ENCODE measurements at regions not wholly inside any gene's neighbourhood (a gene's known extent, or its start where the extent isn't known, plus 50 kb on each side); places are given as distances from the start of the nearest gene placed in this dataset.
A peak's percentile ranks its signal among the peaks of the same experiment; 100 is the strongest.
"Not testable (repeated sequence)": the region's sequence is repeated elsewhere in the genome, so short reads cannot be mapped to it uniquely, and the experiment has no call there.

DNA sequence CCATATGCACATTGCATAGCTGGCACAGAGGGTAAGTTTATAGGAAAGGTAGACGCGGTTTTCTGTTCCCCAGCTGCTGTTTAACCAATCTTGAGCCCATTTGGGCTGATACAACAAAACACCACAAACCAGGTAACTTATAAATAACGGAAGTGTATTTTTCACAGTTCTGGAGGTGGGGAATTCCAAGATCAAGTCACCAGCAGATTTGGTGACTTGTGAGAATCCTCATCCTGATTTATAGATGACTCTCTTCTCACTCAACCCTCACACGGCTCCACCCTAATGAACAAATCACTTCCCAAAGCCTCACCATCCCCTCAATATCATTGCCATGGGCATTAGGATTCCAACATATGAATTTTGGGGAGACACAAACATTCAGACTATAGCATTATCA is 694.4 kb upstream of the NR2F2 start:
- no peak for DNase-seq

DNA sequence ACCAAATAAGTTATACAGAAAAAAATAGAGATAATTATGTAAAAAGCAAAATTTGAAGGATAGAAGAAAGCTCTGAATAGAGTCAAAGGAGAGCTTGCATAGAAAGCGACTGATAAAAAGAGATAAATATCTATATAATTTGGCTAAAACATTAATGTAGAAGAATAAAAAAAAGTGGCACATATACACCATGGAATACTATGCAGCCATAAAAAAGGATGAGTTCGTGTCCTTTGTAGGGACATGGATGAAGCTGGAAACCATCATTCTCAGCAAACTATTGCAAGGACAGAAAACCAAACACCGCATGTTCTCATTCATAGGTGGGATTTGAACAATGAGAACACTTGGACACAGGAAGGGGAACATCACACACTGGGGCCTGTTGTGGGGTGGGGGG is 693.3 kb upstream of the NR2F2 start:
- not testable (repeated sequence) for DNase-seq

DNA sequence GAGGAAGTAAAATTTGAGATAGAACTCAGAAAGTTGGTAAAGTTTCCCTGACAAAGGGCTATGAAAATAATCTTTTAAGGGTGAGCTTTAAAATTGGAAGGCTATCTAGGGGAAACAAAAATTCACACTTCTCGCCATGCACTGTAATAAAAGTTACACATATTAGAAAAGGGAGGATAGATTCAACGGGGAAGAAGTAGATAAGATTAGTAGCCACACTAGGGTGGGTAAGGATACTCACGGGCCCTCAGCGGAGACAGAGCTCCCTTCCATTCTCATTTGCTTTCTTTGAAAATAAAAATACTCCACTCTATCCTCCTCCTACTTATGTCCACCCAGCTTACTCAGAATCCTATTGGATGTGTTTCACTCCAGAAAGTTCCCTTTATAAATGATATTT is 691.3 kb upstream of the NR2F2 start:
- no peak for DNase-seq

DNA sequence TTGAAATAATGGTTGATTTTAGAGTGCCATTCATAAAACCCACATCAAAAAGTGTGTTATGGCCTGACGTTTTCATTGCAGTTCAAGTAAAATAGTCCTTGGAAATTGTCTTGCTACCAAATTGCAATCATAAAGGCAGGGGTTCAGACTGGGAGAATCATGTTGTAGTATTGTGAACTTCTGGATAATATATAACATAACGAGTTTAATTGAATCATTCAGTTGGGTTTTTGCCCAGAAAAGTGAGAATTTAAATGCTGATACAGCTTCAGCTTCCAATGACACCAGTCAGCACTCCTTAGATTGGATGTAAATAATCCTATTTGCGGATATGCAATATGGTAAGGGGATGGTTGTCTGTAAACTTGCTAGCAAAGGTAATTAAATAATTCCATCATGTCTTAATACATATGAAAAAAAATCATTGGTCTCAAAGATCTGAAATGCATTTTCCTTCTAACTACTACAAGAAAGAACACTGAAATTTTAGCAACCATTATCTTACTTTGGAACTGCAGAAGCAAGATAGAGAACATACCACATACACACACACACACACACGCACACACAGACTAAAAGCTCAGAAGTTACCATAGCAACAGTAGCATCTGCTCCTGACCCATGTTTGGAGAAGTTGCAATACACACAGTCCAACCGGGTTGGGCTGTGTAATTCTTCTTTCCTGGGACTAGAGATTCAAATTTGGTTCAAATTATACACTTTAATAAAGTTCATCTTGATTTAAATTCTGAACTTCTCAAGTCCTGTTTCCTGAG is 686.2 kb upstream of the NR2F2 start:
- no peak for DNase-seq

DNA sequence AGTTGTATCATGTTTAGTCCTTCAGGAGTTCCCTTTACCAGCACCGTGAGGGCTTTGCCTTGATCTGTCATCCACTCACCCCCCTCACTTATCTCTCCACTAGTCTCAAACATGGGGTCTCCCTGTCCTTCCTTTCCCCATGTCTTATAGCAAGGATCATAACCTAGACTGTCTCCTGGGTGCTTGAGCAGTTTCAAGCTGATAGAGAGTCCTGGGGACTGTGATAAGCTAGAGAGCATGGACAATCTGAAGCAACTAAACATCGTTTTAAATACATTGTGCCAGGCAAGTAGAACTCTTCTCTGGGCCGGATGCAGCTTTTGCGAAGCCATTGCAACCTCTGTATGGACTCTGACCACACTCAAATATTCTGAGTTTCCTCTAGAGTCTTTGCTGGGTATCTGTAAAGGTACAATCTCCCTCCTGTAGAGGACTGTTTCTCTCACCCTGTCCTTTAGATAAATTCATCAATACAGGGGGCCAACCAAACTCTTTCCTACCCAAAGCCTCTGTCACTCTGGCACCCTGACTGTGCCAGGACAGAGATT is 684.6 kb upstream of the NR2F2 start:
- no peak for DNase-seq

DNA sequence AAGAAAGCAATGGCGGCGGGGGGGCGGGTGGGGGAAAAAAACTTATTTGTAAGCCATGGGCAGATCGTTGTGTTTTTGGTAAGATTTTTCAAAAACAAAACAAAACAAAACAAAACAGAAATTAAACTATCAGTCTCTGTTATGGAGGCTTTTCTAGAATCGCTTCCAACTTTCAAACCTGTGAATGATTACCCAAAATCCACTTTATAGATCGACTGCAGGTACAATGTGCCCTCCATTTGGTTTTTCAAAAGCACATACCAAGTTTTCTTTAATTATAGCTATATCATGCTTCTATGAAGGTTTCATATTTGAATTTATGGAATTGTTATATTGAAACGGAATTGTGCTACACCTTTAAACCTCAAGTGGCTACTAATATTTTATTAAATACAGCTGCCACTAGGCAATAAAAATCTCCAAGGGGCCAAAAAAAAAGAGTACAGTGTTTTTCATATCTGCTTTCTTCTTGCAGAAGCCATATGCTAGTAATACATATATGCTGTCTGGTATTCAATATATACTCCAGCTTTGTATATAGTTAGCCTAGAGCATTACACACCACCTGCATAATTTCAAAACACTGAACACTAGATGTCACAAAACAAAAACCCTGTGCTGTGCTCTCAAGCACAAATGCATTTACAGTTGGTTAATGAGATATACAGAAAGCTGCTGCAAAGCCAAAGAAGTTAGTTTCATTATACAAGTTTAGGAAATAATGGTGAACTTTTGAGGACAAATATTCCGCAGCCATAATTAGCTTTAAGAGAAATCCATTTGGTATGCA is 683.8 kb upstream of the NR2F2 start:
- DNase-seq, result no peak

DNA sequence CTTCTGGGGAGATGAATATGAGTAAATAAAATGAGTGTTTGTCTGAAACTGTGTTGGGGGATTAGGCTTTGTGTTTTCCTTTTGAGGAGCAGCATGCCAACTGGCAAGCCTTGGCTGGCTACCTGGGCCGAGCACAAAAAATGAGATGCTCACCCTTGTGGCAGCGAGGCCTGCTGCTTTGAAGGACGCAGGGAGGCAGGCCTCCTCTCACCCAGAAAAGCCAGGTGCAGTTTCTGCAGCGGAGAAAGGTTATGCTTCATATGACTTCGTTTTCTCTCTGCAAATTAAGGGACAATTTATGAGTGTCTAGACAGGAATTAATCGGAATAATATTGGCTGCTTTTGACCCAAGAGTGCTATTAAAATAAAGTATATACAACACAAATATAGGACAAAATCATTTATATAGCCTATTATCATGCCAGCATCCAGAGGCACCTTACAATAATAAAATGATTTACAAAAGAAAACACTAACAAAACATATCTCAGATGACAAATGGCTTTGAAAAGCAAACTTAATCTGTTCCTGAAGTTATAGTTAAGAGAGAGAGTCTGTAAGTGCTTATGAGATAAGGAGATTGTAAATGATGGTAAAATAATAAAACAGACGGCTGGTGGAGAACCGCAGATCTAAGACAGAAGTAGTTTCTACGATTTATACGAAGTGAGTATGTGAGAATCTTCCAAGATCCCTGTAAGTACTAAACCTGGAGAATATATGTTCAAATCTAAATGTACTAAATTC is 682.8 kb upstream of the NR2F2 start:
- DNase-seq, result peak; percentile 35

DNA sequence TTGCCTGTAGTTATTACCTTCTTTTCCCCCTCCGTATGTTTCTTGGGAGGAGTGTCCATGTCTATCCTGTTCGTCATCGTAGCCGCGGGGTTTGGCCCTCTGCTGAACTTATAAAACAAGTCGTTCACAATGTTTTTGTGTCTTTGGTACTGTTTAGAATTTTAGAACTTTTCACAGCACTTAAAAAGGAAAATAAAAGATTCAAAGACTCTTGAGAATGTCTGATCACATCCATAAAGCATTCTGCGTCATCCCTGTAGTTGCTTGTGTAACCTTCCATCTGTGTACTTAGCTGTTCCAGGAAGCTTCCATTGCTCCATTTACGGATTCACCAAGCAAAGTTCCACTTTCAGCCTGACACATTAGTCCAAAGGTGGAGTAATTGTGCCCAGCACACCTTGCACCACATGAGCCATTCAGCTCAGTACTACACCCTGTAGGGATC is 677.1 kb upstream of the NR2F2 start:
- DNase-seq, result no peak

DNA sequence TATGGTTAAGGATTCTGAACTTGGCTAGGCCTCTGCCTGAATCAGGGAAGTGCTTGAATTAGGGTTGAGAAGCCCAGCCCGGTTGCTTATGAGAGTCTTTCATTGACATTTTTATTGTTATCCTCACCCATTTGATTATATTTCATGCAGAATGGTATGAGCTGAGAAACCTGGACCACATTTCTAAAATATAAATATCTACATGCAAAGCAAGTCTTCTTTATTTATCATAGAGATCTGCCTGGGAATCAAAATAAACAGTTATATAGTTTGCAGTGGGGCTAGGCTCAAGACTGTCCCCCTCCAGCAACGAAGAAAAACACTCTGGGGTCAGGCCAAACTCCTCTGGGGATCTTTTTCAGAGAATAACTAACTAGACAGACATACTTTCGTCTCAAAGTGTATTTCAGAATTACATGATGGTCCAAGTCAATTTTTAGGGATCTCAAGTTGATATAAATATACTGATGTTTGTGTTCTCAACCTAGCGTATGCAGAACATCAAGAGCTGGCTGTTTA is 675.4 kb upstream of the NR2F2 start:
- no peak for DNase-seq

DNA sequence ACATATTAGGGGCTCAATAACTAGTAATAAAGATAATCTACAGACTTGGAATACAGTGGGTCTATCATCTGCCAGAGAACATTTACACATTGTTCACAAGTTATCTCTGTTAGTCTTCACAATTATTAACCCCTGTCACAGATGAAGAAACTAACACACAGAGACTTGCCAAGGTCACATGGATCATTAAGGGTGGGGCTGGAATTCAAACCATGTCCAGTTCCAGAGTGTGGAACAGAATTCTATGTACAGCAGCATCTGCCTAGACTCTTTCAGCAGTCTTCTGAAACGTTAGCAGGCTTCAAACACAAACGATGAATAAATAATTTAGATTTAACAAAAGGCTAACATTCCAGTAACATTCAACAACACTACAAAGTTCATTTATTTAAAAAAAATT is 673.9 kb upstream of the NR2F2 start:
- DNase-seq, result no peak

DNA sequence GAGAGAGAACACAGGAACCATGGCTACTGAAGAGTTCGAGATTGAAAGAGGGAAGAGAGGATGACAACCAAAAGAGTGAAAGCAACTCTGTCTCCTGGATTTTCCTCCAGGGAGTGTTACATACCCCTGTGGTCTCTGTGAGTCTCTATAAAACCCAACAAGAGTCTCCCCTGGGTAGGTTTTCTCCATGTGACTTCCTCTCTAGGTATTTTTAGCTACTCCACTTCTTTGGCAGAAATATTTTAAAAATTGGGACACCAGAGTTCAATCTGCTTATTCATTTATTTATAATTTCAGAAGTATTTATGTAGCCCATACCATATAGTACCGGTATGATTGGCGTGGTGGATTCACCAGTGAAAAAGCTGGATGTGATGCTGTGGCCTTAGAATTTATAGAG is 671.7 kb upstream of the NR2F2 start:
- DNase-seq, result no peak

DNA sequence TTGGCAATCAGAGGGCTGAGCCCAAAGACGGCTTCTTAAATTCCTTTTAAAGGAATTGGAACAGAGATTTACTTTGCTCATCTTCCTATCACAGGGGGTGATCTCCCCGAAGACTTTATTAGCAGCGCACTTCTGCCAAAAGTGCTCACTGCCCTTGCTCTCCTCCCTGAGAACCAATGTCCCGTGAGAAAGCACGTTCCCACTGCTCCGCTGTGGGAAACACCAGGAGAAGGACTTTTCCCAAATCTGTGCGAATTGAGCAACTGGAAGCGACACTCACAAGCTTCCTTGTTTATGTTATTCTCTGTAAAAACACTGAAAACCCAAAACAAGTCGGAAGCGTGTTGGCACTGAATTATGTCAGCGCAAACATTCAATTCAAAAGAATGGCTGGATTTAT is 670.8 kb upstream of the NR2F2 start:
- DNase-seq, result no peak

DNA sequence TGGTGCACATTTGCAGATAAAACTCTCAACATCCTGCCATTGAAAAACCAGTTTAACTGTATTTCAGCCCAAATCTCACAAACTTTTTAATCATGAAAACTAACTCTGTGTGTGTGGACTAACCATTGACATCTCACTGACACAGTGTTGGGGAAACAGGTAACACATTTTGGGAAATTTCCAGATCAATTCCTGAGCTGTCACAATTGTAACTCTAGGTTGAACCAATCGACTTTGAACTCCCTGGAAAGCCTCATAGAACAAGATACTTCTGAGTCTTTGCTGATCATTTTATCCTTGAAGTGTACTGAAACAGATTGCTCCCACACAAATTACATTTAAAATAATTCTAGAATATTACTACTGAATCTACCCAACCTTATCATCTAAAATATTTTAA is 667.9 kb upstream of the NR2F2 start:
- no peak for DNase-seq

DNA sequence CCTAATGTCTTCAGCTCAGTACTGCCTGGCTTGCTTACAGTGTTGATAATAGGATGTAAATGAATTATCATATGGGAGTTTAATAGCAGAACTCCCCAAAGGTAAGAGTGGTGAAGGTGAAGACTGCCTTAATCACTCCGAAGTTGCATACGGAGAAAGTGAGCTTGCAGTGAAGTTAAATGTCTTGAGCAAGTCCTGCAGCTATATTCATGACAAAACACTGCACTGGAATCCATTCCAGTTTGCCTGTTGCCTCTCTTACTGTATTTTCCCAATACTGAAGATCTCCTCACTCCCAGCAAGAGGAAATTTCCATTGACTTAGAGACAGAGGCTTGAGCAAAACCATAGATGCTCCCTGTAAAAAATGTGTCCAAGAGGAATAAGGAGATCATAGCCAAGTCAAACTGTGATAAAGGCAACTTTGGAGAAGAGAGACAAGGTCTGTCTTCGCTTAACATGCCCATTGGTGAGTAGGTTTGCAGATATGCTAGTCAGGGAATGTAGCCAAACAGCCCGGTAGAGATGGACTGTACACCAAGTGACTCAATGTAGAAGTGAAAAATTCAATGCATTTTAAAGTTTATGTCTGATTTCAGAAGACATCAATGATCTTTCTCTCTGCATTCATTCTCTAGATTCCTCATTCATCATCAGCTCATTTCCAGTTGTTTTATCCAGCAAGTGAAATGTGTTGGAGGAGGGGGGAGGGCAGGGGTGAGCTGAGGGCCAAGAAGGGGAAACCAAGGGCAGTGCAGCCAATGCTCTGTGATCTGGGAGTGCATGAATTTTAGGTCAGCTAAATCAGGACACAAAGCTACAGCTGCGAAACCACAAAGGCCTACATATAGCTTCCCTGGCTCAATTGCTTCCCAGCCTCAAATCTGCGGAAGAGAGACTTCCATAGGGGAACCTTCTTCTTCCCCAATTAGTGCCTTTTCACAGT is 667.1 kb upstream of the NR2F2 start:
- DNase-seq, result no peak

DNA sequence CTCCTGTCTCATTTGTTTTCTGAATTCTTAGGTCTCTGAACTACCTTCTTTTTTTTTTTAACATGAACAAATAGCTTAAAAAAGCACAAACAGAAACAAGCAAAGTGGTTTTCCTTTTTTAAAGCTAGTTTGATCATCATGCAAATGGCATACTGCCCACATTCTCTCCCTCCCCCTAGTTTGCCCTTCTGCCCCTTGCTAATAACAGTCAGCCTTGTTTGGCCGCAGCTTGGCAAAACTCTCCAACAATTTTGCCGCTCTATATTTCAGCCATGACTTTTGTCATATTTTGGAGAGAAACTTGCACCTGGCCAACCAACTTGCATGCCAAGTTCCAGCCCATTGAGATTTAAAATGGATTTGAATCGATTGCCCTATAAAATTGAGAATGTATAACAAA is 666.0 kb upstream of the NR2F2 start:
- DNase-seq, result no peak

DNA sequence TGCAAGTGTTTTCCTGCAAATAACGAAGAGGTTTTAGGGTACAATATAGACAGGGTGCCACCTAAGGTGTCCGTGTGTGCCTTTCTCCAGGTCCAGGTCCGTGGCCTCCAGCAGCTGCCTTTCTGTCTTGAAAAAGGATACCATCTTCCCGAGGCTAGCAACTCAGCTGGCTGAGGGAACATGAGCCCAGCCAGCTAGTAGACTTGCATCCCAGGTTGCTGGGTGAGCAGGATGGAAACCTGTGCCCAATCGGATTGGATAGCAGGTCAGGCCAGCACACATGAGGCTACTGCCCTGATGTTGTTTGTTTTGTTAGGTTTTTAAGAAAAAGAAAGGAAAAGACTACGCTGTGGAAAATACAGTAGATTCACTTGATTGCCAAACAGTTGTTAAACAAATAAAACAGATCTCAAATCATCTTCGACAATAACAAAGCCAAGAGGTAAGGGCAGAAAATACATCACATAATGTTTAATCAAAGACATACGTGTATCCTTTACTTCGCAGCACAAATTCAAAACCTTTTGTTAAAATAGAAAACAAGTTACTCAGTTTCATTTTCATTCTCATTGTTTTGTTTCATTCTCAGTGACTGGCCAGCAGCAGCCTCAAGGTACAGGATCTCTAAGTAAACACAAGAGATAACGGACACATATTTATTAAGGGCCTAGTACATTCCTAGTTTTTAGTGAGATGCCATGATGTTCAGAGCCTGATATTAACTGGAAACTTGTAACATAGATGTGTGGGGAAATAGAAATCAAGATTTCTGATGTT is 661.2 kb upstream of the NR2F2 start:
- DNase-seq, result no peak

DNA sequence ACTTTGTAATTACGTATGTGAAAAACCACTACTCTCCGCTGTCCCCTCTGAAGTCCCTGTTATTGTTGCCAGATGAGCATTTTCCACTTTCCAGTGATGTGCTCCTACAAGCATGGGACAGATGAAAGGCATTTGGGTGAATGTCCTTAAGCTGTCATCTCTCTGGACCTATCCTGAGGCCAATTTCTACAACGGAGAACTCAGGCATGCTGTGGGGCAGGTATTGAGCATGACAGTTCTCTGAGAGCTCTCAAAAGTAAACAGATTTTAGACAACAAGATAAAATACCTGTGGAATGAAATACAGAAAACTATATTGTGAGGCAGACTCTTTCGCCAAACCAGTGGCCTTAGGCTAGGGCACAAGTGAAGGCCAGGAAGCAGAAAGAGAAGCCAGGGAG is 656.5 kb upstream of the NR2F2 start:
- no peak for DNase-seq

DNA sequence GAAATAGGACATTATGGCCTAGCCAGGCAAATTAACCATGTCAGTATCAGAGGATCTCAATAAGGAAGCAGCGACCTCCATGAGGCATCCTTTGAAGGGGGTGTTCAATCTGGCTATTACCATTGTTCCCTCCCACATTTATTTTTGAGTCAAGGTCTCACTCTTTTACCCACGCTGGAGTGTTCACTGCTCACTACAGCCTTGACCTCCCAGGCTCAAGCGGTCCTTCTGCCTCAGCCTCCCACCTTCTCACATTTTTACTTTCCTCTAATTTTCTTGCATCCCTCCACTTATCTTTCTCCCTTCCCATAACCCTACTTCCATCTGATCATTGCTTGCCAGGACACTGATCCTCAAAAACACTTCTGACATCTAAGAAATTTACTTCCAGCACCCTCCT is 654.0 kb upstream of the NR2F2 start:
- DNase-seq, result no peak

DNA sequence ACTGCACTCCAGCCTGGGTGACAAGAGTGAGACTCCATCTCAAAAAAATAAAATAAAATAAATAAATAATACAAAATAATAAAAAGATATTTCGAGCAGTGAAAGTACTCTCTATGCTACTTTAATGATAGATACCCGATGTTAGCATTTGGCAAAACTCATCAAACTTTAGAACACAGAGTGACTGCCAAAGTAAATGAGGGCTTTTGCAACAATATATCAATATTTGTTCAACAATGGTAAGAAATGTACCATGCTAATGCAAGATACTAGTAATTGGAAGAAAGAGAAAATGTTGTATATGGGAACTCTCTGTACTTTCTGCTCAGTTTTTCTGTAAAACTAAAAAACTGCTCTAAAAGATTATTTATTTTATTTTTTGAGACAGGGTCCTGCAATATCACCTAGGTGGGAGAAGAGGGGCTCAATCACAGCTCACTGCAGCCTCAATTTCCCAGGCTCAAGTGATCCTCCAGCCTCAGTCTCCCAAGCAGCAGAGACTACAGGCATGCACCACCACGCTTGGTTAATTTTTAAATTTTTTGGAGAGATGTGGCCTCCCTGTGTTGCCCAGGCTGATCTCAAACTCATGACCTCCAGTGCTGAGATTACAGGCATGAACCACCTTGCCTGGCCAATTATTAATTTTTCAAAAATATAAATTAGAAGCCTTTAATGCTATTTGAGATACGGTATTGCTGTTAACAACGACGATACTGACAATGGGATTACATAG is 650.5 kb upstream of the NR2F2 start:
- DNase-seq, result no peak

DNA sequence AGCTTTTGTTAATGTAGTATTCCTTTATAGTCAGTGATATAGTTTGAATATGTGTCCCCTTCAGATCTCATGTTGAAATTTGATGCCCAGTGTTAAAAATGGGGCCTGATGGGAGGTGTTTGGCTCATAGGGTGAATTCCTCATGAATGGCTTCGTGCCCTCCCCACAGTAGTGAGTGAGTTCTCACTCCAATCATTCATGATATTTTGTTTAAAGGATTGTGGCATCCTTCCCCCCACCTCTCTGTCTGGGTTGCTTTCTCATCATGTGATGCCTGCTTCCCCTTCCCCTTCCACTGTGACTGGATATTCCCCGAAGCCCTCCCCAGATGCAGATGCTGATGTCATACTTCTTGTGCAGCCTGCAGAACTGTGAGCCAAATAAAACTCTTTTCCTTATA is 649.8 kb upstream of the NR2F2 start:
- DNase-seq, result no peak

All from NCI-H1092 treated with DMSO at 0.1 percent for 48 hours (cell line).